CD14-positive monocyte (primary cell): ENCODE measurements at regions not wholly inside any gene's neighbourhood (a gene's known extent, or its start where the extent isn't known, plus 50 kb on each side); places are given as distances from the start of the nearest gene placed in this dataset.

Source experiments
- DNase-seq, 3 donors: peaks; one replicate each; pipeline ENCODE4 v3.0.0-alpha.2; 2011 to 2022
- H2AFZ ChIP-seq: 2 replicates; pipeline ENCODE4 v1.6.0; 2012; ENCODE audit warnings: mild to moderate bottlenecking, low read depth, low read length, inconsistent platforms; ENCODE audit not compliant: insufficient read depth, poor library complexity, severe bottlenecking
- H3K27ac ChIP-seq, 2 donors: 1 replicate in 1 of 2; 2 replicates in 1 of 2; pipeline ENCODE4 v1.5.1; 2012 to 2013; ENCODE audit warnings: low read length in 2 of 2, control low read depth in 1 of 2, inconsistent platforms in 1 of 2, low read depth in 1 of 2, mild to moderate bottlenecking in 1 of 2
- H3K27me3 ChIP-seq, 2 donors: one replicate each; pipeline versions ENCODE4 v1.6.0 to v1.6.1; 2011 to 2013; ENCODE audit warnings: low read length in 2 of 2; ENCODE audit not compliant: control insufficient read depth in 2 of 2, insufficient read depth in 2 of 2
- H3K36me3 ChIP-seq, 2 donors: replicated peaks in 1 of 2; 1 replicate in 1 of 2; 2 replicates in 1 of 2; pipeline versions ENCODE4 v1.5.1 to v1.6.1; 2012 to 2013; ENCODE audit warnings: low read length in 2 of 2, control low read depth in 1 of 2, inconsistent platforms in 1 of 2, mild to moderate bottlenecking in 1 of 2; ENCODE audit not compliant: insufficient read depth in 2 of 2, control insufficient read depth in 1 of 2
- H3K4me1 ChIP-seq, 2 donors: 1 replicate in 1 of 2; 2 replicates in 1 of 2; pipeline versions ENCODE4 v1.5.1 to v1.6.1; 2012 to 2013; ENCODE audit warnings: low read length in 2 of 2, control low read depth in 1 of 2, inconsistent platforms in 1 of 2, mild to moderate bottlenecking in 1 of 2, moderate library complexity in 1 of 2; ENCODE audit not compliant: insufficient read depth in 2 of 2, control insufficient read depth in 1 of 2
- H3K4me2 ChIP-seq: replicated peaks from 2 replicates; pipeline ENCODE3; 2012; ENCODE audit warnings: low read length, moderate library complexity, mild to moderate bottlenecking; ENCODE audit not compliant: poor library complexity, severe bottlenecking; ENCODE audit errors: extremely low read depth
- H3K4me3 ChIP-seq, 3 experiments: fragments of 200-600 bp in 1 of 3; sonication (generic) in 1 of 3; replicated peaks in 1 of 3; 1 replicate in 2 of 3; 2 replicates in 1 of 3; pipeline ENCODE4 v1.5.1; 2011 to 2013; ENCODE audit warnings: low read length in 3 of 3, mild to moderate bottlenecking in 3 of 3, control low read depth in 2 of 3, low read depth in 2 of 3, inconsistent platforms in 1 of 3, moderate library complexity in 1 of 3
- H3K79me2 ChIP-seq: 2 replicates; pipeline ENCODE4 v1.6.0; 2012; ENCODE audit warnings: mild to moderate bottlenecking, control low read depth, inconsistent platforms, low read length, moderate library complexity; ENCODE audit not compliant: insufficient read depth
- H3K9ac ChIP-seq: 2 replicates; pipeline ENCODE4 v1.6.0; 2017; ENCODE audit warnings: low read length, mild to moderate bottlenecking; ENCODE audit not compliant: insufficient read depth, poor library complexity, severe bottlenecking
- H3K9me3 ChIP-seq, 2 donors: replicated peaks in 1 of 2; 1 replicate in 1 of 2; 2 replicates in 1 of 2; pipeline versions ENCODE4 v1.5.1 to v1.6.1; 2012 to 2013; ENCODE audit warnings: low read length in 2 of 2, control low read depth in 1 of 2; ENCODE audit not compliant: control insufficient read depth in 1 of 2, insufficient read depth in 1 of 2
- H4K20me1 ChIP-seq: 2 replicates; pipeline ENCODE4 v1.6.0; 2012; ENCODE audit warnings: mild to moderate bottlenecking, low read length, control low read depth, moderate library complexity; ENCODE audit not compliant: insufficient read depth
- H3K27ac Mint-ChIP-seq, 7 donors: one replicate each; pipeline ENCODE4 v1.8.0; 2020; ENCODE audit warnings: mild to moderate bottlenecking in 7 of 7, mixed read lengths in 7 of 7, moderate library complexity in 6 of 7, inconsistent platforms in 2 of 7
- H3K27me3 Mint-ChIP-seq, 3 donors: one replicate each; pipeline ENCODE4 v1.8.0; 2021 to 2022; ENCODE audit warnings: low read depth in 3 of 3, mild to moderate bottlenecking in 3 of 3, mixed read lengths in 3 of 3, moderate library complexity in 3 of 3, inconsistent platforms in 1 of 3
- H3K36me3 Mint-ChIP-seq, 2 donors: one replicate each; pipeline ENCODE4 v1.8.0; 2020; ENCODE audit warnings: mixed read lengths in 2 of 2, inconsistent platforms in 1 of 2, mild to moderate bottlenecking in 1 of 2
- H3K4me1 Mint-ChIP-seq: one replicate; pipeline ENCODE4 v1.8.0; 2020; ENCODE audit warnings: mild to moderate bottlenecking, mixed read lengths
- H3K4me3 Mint-ChIP-seq, 2 donors: one replicate each; pipeline ENCODE4 v1.8.0; 2020; ENCODE audit warnings: mild to moderate bottlenecking in 2 of 2, mixed read lengths in 2 of 2, moderate library complexity in 1 of 2
- H3K9me3 Mint-ChIP-seq, 7 donors: one replicate each; pipeline ENCODE4 v1.8.0; 2020 to 2022; ENCODE audit warnings: mixed read lengths in 7 of 7, mild to moderate bottlenecking in 6 of 7, moderate library complexity in 6 of 7, inconsistent platforms in 2 of 7
- CTCF ChIP-seq: fragments of 200-600 bp; IDR thresholded peaks from one replicate; pipeline ENCODE4 v1.8.0; 2022; ENCODE audit warnings: antibody characterized with exemption, mild to moderate bottlenecking
- WGBS: methylation state at CpG from one replicate; pipeline ENCODE4 v1.1.5; 2013; ENCODE audit warnings: missing lambda C conversion rate; ENCODE audit not compliant: insufficient coverage; 5-methylcytosine and 5-hydroxymethylcytosine counted together
- intact Hi-C, 2 donors: fragments of 100-400 bp; cut with micrococcal nuclease; formaldehyde crosslinking; loops; one replicate each; pipeline versions ENCODE4 v1.15.0 to v1.15.1; 2023

- WGBS, result 20% methylated on average over 1 of the region's 4 CpGs
Observed at GRCh38 chr18:23398401-23398800, 54.7 kb upstream of the RIOK3 start.

GRCh38 chr18:23399067-23399466 is 54.0 kb upstream of the RIOK3 start:
- no peaks in the 10 kb centered on the region for H3K27me3 Mint-ChIP-seq
- WGBS, result 97% methylated on average over 5 of the region's 5 CpGs
- H3K27me3 ChIP-seq, result no peaks in the 10 kb centered on the region

More at GRCh38 chr18:23398401-23398800, 54.7 kb upstream of the RIOK3 start:
- H3K4me1 ChIP-seq, result no peaks in the 10 kb centered on the region
- H3K27ac ChIP-seq, result no peak overlapping the region
- H3K9me3 ChIP-seq, result no peaks in the 10 kb centered on the region
- no peak overlapping the region for H2AFZ ChIP-seq
- no peak overlapping the region for H3K4me2 ChIP-seq
- H3K4me3 ChIP-seq, result no peak overlapping the region
- no peak for TF ChIP-seq CTCF
- no peak for DNase-seq
- H3K4me1 Mint-ChIP-seq, result no peaks in the 10 kb centered on the region
- no peaks in the 10 kb centered on the region for H4K20me1 ChIP-seq
- peaks cover 4 to 16% of the 10 kb centered on the region in 2 donors for H3K36me3 Mint-ChIP-seq
- H3K27ac Mint-ChIP-seq, result peak overlapping the region in 1 of 7 donors; percentile 46
- H3K27me3 Mint-ChIP-seq, result no peaks in the 10 kb centered on the region
- H3K79me2 ChIP-seq, result no peaks in the 10 kb centered on the region
- H3K9ac ChIP-seq, result no peak overlapping the region
- H3K36me3 ChIP-seq, result no peaks in the 10 kb centered on the region
- H3K27me3 ChIP-seq, result no peaks in the 10 kb centered on the region
- intact Hi-C loops, result no loop called here
- peaks cover 0 to 2% (median 0%) of the 10 kb centered on the region in 7 donors for H3K9me3 Mint-ChIP-seq
- H3K4me3 Mint-ChIP-seq, result no peak overlapping the region

More at GRCh38 chr18:23399067-23399466, 54.0 kb upstream of the RIOK3 start:
- Mint-ChIP-seq H3K27ac (no peak overlapping the region), H3K9me3 (peaks cover 0 to 2% (median 0%) of the 10 kb centered on the region in 7 donors), H3K36me3 (peaks cover 4 to 16% of the 10 kb centered on the region in 2 donors), H3K4me3 (no peak overlapping the region), H3K4me1 (no peaks in the 10 kb centered on the region)
- TF ChIP-seq CTCF, result no peak
- H4K20me1 ChIP-seq, result no peaks in the 10 kb centered on the region
- no peak overlapping the region for H3K27ac ChIP-seq
- no peak overlapping the region for H3K4me3 ChIP-seq
- no peaks in the 10 kb centered on the region for H3K4me1 ChIP-seq
- H3K9me3 ChIP-seq, result no peaks in the 10 kb centered on the region
- H3K9ac ChIP-seq, result no peak overlapping the region
- no peak overlapping the region for H2AFZ ChIP-seq
- H3K4me2 ChIP-seq, result no peak overlapping the region
- no peak for DNase-seq
- H3K79me2 ChIP-seq, result no peaks in the 10 kb centered on the region
- no peaks in the 10 kb centered on the region for H3K36me3 ChIP-seq
- intact Hi-C loops, result no loop called here
